IgD-negative memory B cell (primary cell): ENCODE measurements at regions not wholly inside any gene's neighbourhood (a gene's known extent, or its start where the extent isn't known, plus 50 kb on each side); places are given as distances from the start of the nearest gene placed in this dataset.
"Not testable (repeated sequence)": the region's sequence is repeated elsewhere in the genome, so short reads cannot be mapped to it uniquely, and the experiment has no call there.

Experiments
- H3K27ac Mint-ChIP-seq, 3 donors: one replicate each; pipeline ENCODE4 v1.8.0; 2020 to 2022; ENCODE audit warnings: mild to moderate bottlenecking in 3 of 3, mixed read lengths in 3 of 3, moderate library complexity in 1 of 3
- H3K27me3 Mint-ChIP-seq: one replicate; pipeline ENCODE4 v1.8.0; 2021; ENCODE audit warnings: mixed read lengths
- H3K36me3 Mint-ChIP-seq: one replicate; pipeline ENCODE4 v1.8.0; 2020; ENCODE audit warnings: mild to moderate bottlenecking, mixed read lengths
- H3K4me1 Mint-ChIP-seq, 3 donors: one replicate each; pipeline ENCODE4 v1.8.0; 2020 to 2022; ENCODE audit warnings: mixed read lengths in 3 of 3, mild to moderate bottlenecking in 1 of 3
- H3K4me3 Mint-ChIP-seq, 4 donors: one replicate each; pipeline ENCODE4 v1.8.0; 2020 to 2022; ENCODE audit warnings: mild to moderate bottlenecking in 4 of 4, mixed read lengths in 4 of 4, moderate library complexity in 3 of 4
- H3K9me3 Mint-ChIP-seq, 3 donors: one replicate each; pipeline ENCODE4 v1.8.0; 2020 to 2021; ENCODE audit warnings: mixed read lengths in 3 of 3, mild to moderate bottlenecking in 1 of 3

- Mint-ChIP-seq H3K4me3 (no peak overlapping the region), H3K27ac (no peak overlapping the region), H3K36me3 (peaks cover 1% of the 10 kb centered on the region)
These were observed 264.9 kb downstream of the TLE1 start for GRCh38 chr9:81424431-81424830.

GRCh38 chr9:81423589-81424326 lies 265.6 kb downstream of the TLE1 start:
- Mint-ChIP-seq H3K4me3 (no peak overlapping the region), H3K9me3 (peaks cover 10 to 30% (median 16%) of the 10 kb centered on the region in 3 donors), H3K4me1 (no peaks in the 10 kb centered on the region), H3K27ac (no peak overlapping the region), H3K27me3 (no peaks in the 10 kb centered on the region), H3K36me3 (peaks cover 1% of the 10 kb centered on the region)

More at GRCh38 chr9:81424431-81424830, 264.9 kb downstream of the TLE1 start:
- peaks cover 10 to 28% (median 16%) of the 10 kb centered on the region in 3 donors for H3K9me3 Mint-ChIP-seq
- H3K4me1 Mint-ChIP-seq, result no peaks in the 10 kb centered on the region
- H3K27me3 Mint-ChIP-seq, result no peaks in the 10 kb centered on the region

- H3K27ac Mint-ChIP-seq, result not testable (repeated sequence)
These were observed 268.3 kb downstream of the TLE1 start for GRCh38 chr9:81421090-81421489.

GRCh38 chr9:81420024-81420423 lies 269.3 kb downstream of the TLE1 start:
- H3K36me3 Mint-ChIP-seq, result no peaks in the 10 kb centered on the region
- peaks cover 2 to 7% (median 6%) of the 10 kb centered on the region in 3 donors for H3K9me3 Mint-ChIP-seq
- no peak overlapping the region for H3K4me3 Mint-ChIP-seq
- no peaks in the 10 kb centered on the region for H3K27me3 Mint-ChIP-seq
- H3K27ac Mint-ChIP-seq, result no peak overlapping the region
- H3K4me1 Mint-ChIP-seq, result no peaks in the 10 kb centered on the region

More at GRCh38 chr9:81421090-81421489, 268.3 kb downstream of the TLE1 start:
- not testable (repeated sequence) for H3K27me3 Mint-ChIP-seq, H3K4me3 Mint-ChIP-seq, H3K36me3 Mint-ChIP-seq, H3K4me1 Mint-ChIP-seq
- peaks cover 6 to 14% (median 7%) of the 10 kb centered on the region in 3 donors for H3K9me3 Mint-ChIP-seq

- no peak overlapping the region for H3K27ac Mint-ChIP-seq
- no peaks in the 10 kb centered on the region for H3K4me1 Mint-ChIP-seq
- peaks cover 1% of the 10 kb centered on the region for H3K27me3 Mint-ChIP-seq
- H3K36me3 Mint-ChIP-seq, result no peaks in the 10 kb centered on the region
- no peak overlapping the region for H3K4me3 Mint-ChIP-seq
- H3K9me3 Mint-ChIP-seq, result peaks cover 0 to 6% (median 2%) of the 10 kb centered on the region in 3 donors
These were observed 271.4 kb downstream of the TLE1 start for GRCh38 chr9:81417941-81418340.

- no peak overlapping the region for H3K27ac Mint-ChIP-seq
- no peaks in the 10 kb centered on the region for H3K4me1 Mint-ChIP-seq
- no peak overlapping the region for H3K4me3 Mint-ChIP-seq
- no peaks in the 10 kb centered on the region for H3K36me3 Mint-ChIP-seq
- H3K27me3 Mint-ChIP-seq, result peaks cover 1% of the 10 kb centered on the region
- H3K9me3 Mint-ChIP-seq, result peaks cover 0 to 6% (median 2%) of the 10 kb centered on the region in 3 donors
These were observed 272.1 kb downstream of the TLE1 start for GRCh38 chr9:81417299-81417675.

GRCh38 chr9:81416476-81417298 lies 272.7 kb downstream of the TLE1 start:
- Mint-ChIP-seq H3K36me3 (no peaks in the 10 kb centered on the region), H3K27ac (no peak overlapping the region), H3K27me3 (peaks cover 1% of the 10 kb centered on the region), H3K9me3 (peaks cover 0 to 6% (median 2%) of the 10 kb centered on the region in 3 donors), H3K4me3 (no peak overlapping the region), H3K4me1 (no peaks in the 10 kb centered on the region)

GRCh38 chr9:81414836-81415235 lies 274.5 kb downstream of the TLE1 start:
- no peak overlapping the region for H3K27ac Mint-ChIP-seq
- H3K4me3 Mint-ChIP-seq, result no peak overlapping the region
- no peaks in the 10 kb centered on the region for H3K4me1 Mint-ChIP-seq
- peaks cover 0 to 5% (median 0%) of the 10 kb centered on the region in 3 donors for H3K9me3 Mint-ChIP-seq
- peaks cover 1% of the 10 kb centered on the region for H3K27me3 Mint-ChIP-seq
- no peaks in the 10 kb centered on the region for H3K36me3 Mint-ChIP-seq

GRCh38 chr9:81411961-81412360 lies 277.4 kb downstream of the TLE1 start:
- Mint-ChIP-seq H3K9me3 (no peaks in the 10 kb centered on the region), H3K4me3 (no peak overlapping the region), H3K27me3 (peaks cover 5% of the 10 kb centered on the region), H3K27ac (no peak overlapping the region), H3K36me3 (no peaks in the 10 kb centered on the region), H3K4me1 (no peaks in the 10 kb centered on the region)

- no peaks in the 10 kb centered on the region for H3K36me3 Mint-ChIP-seq
- no peak overlapping the region for H3K27ac Mint-ChIP-seq
- H3K27me3 Mint-ChIP-seq, result peaks cover 5% of the 10 kb centered on the region
- no peaks in the 10 kb centered on the region for H3K4me1 Mint-ChIP-seq
- no peaks in the 10 kb centered on the region for H3K9me3 Mint-ChIP-seq
- no peak overlapping the region for H3K4me3 Mint-ChIP-seq
These were observed 279.1 kb downstream of the TLE1 start for GRCh38 chr9:81410201-81410600.

- Mint-ChIP-seq H3K27me3 (peaks cover 9% of the 10 kb centered on the region), H3K9me3 (peaks cover 0 to 4% (median 0%) of the 10 kb centered on the region in 3 donors), H3K27ac (no peak overlapping the region), H3K4me1 (no peaks in the 10 kb centered on the region), H3K4me3 (no peak overlapping the region), H3K36me3 (no peaks in the 10 kb centered on the region)
These were observed 280.4 kb downstream of the TLE1 start for GRCh38 chr9:81408951-81409350.

- H3K27ac Mint-ChIP-seq, result no peak overlapping the region
- no peaks in the 10 kb centered on the region for H3K4me1 Mint-ChIP-seq
- H3K4me3 Mint-ChIP-seq, result no peak overlapping the region
- peaks cover 0 to 4% (median 0%) of the 10 kb centered on the region in 3 donors for H3K9me3 Mint-ChIP-seq
- H3K36me3 Mint-ChIP-seq, result no peaks in the 10 kb centered on the region
- H3K27me3 Mint-ChIP-seq, result peaks cover 11% of the 10 kb centered on the region
These were observed 284.3 kb downstream of the TLE1 start for GRCh38 chr9:81404931-81405598.

- Mint-ChIP-seq H3K4me1 (no peaks in the 10 kb centered on the region), H3K36me3 (peaks cover 2% of the 10 kb centered on the region), H3K4me3 (no peak overlapping the region), H3K27ac (no peak overlapping the region), H3K27me3 (peaks cover 8% of the 10 kb centered on the region), H3K9me3 (no peaks in the 10 kb centered on the region)
These were observed 291.6 kb downstream of the TLE1 start for GRCh38 chr9:81397481-81398381.

GRCh38 chr9:81396528-81396927 lies 292.8 kb downstream of the TLE1 start:
- H3K4me3 Mint-ChIP-seq, result no peak overlapping the region
- H3K27me3 Mint-ChIP-seq, result peaks cover 8% of the 10 kb centered on the region
- H3K4me1 Mint-ChIP-seq, result no peaks in the 10 kb centered on the region
- no peaks in the 10 kb centered on the region for H3K9me3 Mint-ChIP-seq
- H3K27ac Mint-ChIP-seq, result no peak overlapping the region
- peaks cover 2% of the 10 kb centered on the region for H3K36me3 Mint-ChIP-seq
